ENCODE measurements at regions not wholly inside any gene's neighbourhood (a gene's known extent, or its start where the extent isn't known, plus 50 kb on each side); places are given as distances from the start of the nearest gene placed in this dataset.

- DNase-seq: no peak
These were observed 340.2 kb downstream of the DRD1 start for GRCh38 chr5:175103746-175104145.

GRCh38 chr5:175102717-175103116 is 341.3 kb downstream of the DRD1 start:
- no peak for DNase-seq

- no peak for DNase-seq
These were observed 345.7 kb downstream of the DRD1 start for GRCh38 chr5:175098301-175098700.

- DNase-seq: no peak
These were observed 347.4 kb downstream of the DRD1 start for GRCh38 chr5:175096469-175097165.

- no peak for DNase-seq
These were observed 349.5 kb downstream of the DRD1 start for GRCh38 chr5:175094461-175094860.

GRCh38 chr5:175092691-175093090 is 351.3 kb downstream of the DRD1 start:
- DNase-seq: no peak

GRCh38 chr5:175088963-175089362 is 355.0 kb downstream of the DRD1 start:
- no peak for DNase-seq

- no peak for DNase-seq
These were observed 358.6 kb downstream of the MSX2 start for GRCh38 chr5:175082866-175083590.

GRCh38 chr5:175082346-175082745 is 358.0 kb downstream of the MSX2 start:
- no peak for DNase-seq

- DNase-seq: no peak
These were observed 355.3 kb downstream of the MSX2 start for GRCh38 chr5:175079707-175080106.

- DNase-seq: no peak
These were observed 345.9 kb downstream of the MSX2 start for GRCh38 chr5:175070283-175070682.

GRCh38 chr5:175060257-175060656 is 335.9 kb downstream of the MSX2 start:
- no peak for DNase-seq

- DNase-seq: no peak
These were observed 335.4 kb downstream of the MSX2 start for GRCh38 chr5:175059687-175060211.

- DNase-seq: no peak
These were observed 332.4 kb downstream of the MSX2 start for GRCh38 chr5:175056831-175057230.

GRCh38 chr5:175054243-175054642 is 329.9 kb downstream of the MSX2 start:
- DNase-seq: no peak

- DNase-seq: no peak
These were observed 328.0 kb downstream of the MSX2 start for GRCh38 chr5:175052351-175052750.

GRCh38 chr5:175047048-175047447 is 322.7 kb downstream of the MSX2 start:
- no peak for DNase-seq

GRCh38 chr5:175045820-175046219 is 321.4 kb downstream of the MSX2 start:
- DNase-seq: no peak

GRCh38 chr5:175037820-175038219 is 313.4 kb downstream of the MSX2 start:
- DNase-seq: no peak

- no peak for DNase-seq
These were observed 311.6 kb downstream of the MSX2 start for GRCh38 chr5:175035882-175036533.

- DNase-seq: no peak
These were observed 310.5 kb downstream of the MSX2 start for GRCh38 chr5:175034924-175035323.

- DNase-seq: no peak
These were observed 308.4 kb downstream of the MSX2 start for GRCh38 chr5:175032741-175033151.

- no peak for DNase-seq
These were observed 307.6 kb downstream of the MSX2 start for GRCh38 chr5:175032013-175032412.

GRCh38 chr5:175027390-175027789 is 303.0 kb downstream of the MSX2 start:
- no peak for DNase-seq

Data from activated CD4-positive, alpha-beta T cell treated with anti-CD3 and anti-CD28 coated beads for 4 hours (primary cell).